ENCODE measurements at regions not wholly inside any gene's neighbourhood (a gene's known extent, or its start where the extent isn't known, plus 50 kb on each side); places are given as distances from the start of the nearest gene placed in this dataset.

DNA sequence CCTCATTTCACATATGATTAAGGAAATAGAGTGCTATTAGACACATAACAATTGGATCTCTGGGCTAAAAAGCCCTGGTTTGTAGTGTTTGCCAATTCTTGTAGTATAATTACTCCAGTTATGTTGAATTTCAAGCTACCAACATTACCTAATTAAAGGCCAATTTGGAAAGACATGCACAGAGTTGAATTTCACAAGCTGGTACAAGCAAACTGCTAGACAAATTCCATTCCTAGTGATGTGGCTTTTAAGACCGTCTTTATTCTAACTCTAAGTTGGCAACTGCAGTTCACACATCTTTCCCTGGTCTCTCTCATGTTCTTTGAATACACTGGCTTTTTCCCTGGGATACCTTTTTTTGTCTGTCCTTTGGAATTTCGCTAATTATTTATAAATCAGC is 384.1 kb upstream of the CNTNAP2 start (continued):
- TF ChIP-seq, protein P1, sequence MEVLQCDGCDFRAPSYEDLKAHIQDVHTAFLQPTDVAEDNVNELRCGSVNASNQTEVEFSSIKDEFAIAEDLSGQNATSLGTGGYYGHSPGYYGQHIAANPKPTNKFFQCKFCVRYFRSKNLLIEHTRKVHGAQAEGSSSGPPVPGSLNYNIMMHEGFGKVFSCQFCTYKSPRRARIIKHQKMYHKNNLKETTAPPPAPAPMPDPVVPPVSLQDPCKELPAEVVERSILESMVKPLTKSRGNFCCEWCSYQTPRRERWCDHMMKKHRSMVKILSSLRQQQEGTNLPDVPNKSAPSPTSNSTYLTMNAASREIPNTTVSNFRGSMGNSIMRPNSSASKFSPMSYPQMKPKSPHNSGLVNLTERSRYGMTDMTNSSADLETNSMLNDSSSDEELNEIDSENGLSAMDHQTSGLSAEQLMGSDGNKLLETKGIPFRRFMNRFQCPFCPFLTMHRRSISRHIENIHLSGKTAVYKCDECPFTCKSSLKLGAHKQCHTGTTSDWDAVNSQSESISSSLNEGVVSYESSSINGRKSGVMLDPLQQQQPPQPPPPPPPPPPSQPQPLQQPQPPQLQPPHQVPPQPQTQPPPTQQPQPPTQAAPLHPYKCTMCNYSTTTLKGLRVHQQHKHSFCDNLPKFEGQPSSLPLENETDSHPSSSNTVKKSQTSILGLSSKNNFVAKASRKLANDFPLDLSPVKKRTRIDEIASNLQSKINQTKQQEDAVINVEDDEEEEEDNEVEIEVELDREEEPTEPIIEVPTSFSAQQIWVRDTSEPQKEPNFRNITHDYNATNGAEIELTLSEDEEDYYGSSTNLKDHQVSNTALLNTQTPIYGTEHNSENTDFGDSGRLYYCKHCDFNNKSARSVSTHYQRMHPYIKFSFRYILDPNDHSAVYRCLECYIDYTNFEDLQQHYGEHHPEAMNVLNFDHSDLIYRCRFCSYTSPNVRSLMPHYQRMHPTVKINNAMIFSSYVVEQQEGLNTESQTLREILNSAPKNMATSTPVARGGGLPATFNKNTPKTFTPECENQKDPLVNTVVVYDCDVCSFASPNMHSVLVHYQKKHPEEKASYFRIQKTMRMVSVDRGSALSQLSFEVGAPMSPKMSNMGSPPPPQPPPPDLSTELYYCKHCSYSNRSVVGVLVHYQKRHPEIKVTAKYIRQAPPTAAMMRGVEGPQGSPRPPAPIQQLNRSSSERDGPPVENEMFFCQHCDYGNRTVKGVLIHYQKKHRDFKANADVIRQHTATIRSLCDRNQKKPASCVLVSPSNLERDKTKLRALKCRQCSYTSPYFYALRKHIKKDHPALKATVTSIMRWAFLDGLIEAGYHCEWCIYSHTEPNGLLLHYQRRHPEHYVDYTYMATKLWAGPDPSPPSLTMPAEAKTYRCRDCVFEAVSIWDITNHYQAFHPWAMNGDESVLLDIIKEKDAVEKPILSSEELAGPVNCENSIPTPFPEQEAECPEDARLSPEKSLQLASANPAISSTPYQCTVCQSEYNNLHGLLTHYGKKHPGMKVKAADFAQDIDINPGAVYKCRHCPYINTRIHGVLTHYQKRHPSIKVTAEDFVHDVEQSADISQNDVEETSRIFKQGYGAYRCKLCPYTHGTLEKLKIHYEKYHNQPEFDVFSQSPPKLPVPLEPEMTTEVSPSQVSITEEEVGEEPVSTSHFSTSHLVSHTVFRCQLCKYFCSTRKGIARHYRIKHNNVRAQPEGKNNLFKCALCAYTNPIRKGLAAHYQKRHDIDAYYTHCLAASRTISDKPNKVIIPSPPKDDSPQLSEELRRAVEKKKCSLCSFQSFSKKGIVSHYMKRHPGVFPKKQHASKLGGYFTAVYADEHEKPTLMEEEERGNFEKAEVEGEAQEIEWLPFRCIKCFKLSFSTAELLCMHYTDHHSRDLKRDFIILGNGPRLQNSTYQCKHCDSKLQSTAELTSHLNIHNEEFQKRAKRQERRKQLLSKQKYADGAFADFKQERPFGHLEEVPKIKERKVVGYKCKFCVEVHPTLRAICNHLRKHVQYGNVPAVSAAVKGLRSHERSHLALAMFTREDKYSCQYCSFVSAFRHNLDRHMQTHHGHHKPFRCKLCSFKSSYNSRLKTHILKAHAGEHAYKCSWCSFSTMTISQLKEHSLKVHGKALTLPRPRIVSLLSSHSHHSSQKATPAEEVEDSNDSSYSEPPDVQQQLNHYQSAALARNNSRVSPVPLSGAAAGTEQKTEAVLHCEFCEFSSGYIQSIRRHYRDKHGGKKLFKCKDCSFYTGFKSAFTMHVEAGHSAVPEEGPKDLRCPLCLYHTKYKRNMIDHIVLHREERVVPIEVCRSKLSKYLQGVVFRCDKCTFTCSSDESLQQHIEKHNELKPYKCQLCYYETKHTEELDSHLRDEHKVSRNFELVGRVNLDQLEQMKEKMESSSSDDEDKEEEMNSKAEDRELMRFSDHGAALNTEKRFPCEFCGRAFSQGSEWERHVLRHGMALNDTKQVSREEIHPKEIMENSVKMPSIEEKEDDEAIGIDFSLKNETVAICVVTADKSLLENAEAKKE (CRISPR knock-in tag; IDR thresholded peaks at IDR 0.05), result no peak
- TF ChIP-seq, protein P2, sequence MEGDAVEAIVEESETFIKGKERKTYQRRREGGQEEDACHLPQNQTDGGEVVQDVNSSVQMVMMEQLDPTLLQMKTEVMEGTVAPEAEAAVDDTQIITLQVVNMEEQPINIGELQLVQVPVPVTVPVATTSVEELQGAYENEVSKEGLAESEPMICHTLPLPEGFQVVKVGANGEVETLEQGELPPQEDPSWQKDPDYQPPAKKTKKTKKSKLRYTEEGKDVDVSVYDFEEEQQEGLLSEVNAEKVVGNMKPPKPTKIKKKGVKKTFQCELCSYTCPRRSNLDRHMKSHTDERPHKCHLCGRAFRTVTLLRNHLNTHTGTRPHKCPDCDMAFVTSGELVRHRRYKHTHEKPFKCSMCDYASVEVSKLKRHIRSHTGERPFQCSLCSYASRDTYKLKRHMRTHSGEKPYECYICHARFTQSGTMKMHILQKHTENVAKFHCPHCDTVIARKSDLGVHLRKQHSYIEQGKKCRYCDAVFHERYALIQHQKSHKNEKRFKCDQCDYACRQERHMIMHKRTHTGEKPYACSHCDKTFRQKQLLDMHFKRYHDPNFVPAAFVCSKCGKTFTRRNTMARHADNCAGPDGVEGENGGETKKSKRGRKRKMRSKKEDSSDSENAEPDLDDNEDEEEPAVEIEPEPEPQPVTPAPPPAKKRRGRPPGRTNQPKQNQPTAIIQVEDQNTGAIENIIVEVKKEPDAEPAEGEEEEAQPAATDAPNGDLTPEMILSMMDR (conservative IDR thresholded peaks at IDR 0.05; ENCODE audit: low read depth in 2 of 2), result no peak
- TF ChIP-seq EZH2 (IDR thresholded peaks at IDR 0.05; ENCODE audit: low read depth, unreplicated experiment) (no peak), ZNF114 (CRISPR knock-in tag; IDR thresholded peaks at IDR 0.05) (no peak), STAT1 (IDR thresholded peaks at IDR 0.05; ENCODE audit: unreplicated experiment) (no peak), POLR2AphosphoS5 (IDR thresholded peaks at IDR 0.05; ENCODE audit: low read depth) (no peak), NANOG (IDR thresholded peaks at IDR 0.05; ENCODE audit: borderline replicate concordance) (no peak), CREB1 (CRISPR knock-in tag; IDR thresholded peaks at IDR 0.05; ENCODE audit: low read depth) (no peak)
- TF ChIP-seq, protein P3, sequence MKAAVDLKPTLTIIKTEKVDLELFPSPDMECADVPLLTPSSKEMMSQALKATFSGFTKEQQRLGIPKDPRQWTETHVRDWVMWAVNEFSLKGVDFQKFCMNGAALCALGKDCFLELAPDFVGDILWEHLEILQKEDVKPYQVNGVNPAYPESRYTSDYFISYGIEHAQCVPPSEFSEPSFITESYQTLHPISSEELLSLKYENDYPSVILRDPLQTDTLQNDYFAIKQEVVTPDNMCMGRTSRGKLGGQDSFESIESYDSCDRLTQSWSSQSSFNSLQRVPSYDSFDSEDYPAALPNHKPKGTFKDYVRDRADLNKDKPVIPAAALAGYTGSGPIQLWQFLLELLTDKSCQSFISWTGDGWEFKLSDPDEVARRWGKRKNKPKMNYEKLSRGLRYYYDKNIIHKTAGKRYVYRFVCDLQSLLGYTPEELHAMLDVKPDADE (IDR thresholded peaks at IDR 0.05), result no peak

All from GM23338 (cell line).